Karpas-422 (cell line): ENCODE measurements at regions not wholly inside any gene's neighbourhood (a gene's known extent, or its start where the extent isn't known, plus 50 kb on each side); places are given as distances from the start of the nearest gene placed in this dataset.

Source experiments
- DNase-seq: peaks from one replicate; pipeline ENCODE4 v3.0.0-alpha.2; 2015
- H2AFZ ChIP-seq: fragments of 200-600 bp; sonication (generic); 2 replicates; pipeline ENCODE4 v1.6.1; 2014; ENCODE audit warnings: antibody characterized with exemption, low read length, mixed read lengths
- H3K27ac ChIP-seq: fragments of 200-600 bp; sonication (generic); 2 replicates; pipeline ENCODE4 v1.5.1; 2014; ENCODE audit warnings: mild to moderate bottlenecking, low read length, moderate library complexity
- H3K27me3 ChIP-seq: fragments of 200-600 bp; sonication (generic); 2 replicates; pipeline ENCODE4 v1.6.1; 2014; ENCODE audit warnings: low read length, mixed read lengths
- H3K36me3 ChIP-seq: fragments of 200-600 bp; sonication (generic); 2 replicates; pipeline ENCODE4 v1.6.1; 2014; ENCODE audit warnings: low read length, mixed read lengths; ENCODE audit not compliant: insufficient read depth
- H3K4me1 ChIP-seq: fragments of 200-600 bp; sonication (generic); 2 replicates; pipeline ENCODE4 v1.6.1; 2014; ENCODE audit warnings: mild to moderate bottlenecking, low read length, mixed read lengths
- H3K4me2 ChIP-seq: fragments of 200-600 bp; sonication (generic); 2 replicates; pipeline ENCODE4 v1.6.1; 2014; ENCODE audit warnings: low read length, low read depth, mild to moderate bottlenecking; ENCODE audit not compliant: poor library complexity, severe bottlenecking
- H3K4me3 ChIP-seq: fragments of 200-600 bp; sonication (generic); 2 replicates; pipeline ENCODE4 v1.5.1; 2014; ENCODE audit warnings: mild to moderate bottlenecking, antibody characterized with exemption, low read length, mixed read lengths
- H3K79me2 ChIP-seq: fragments of 200-600 bp; sonication (generic); 2 replicates; pipeline ENCODE4 v1.6.1; 2014; ENCODE audit warnings: mild to moderate bottlenecking, low read length, mixed read lengths
- H3K9ac ChIP-seq: fragments of 200-600 bp; sonication (generic); 2 replicates; pipeline ENCODE4 v1.6.0; 2014; ENCODE audit warnings: low read length
- H3K9me2 ChIP-seq: fragments of 200-600 bp; sonication (generic), shearing (Covaris generic); replicated peaks from 2 replicates; pipeline ENCODE4 v1.6.0; 2014; ENCODE audit warnings: mild to moderate bottlenecking, low read length, moderate library complexity; ENCODE audit not compliant: insufficient read depth
- H3K9me3 ChIP-seq: fragments of 300-700, 200-600 bp; sonication (generic); 2 replicates; pipeline ENCODE4 v1.6.1; 2014; ENCODE audit warnings: low read length, mixed read lengths
- H4K20me1 ChIP-seq: fragments of 200-600 bp; sonication (generic); 2 replicates; pipeline ENCODE4 v1.6.1; 2014; ENCODE audit warnings: mild to moderate bottlenecking, antibody characterized with exemption, low read length, low read depth; ENCODE audit not compliant: insufficient read depth

DNA sequence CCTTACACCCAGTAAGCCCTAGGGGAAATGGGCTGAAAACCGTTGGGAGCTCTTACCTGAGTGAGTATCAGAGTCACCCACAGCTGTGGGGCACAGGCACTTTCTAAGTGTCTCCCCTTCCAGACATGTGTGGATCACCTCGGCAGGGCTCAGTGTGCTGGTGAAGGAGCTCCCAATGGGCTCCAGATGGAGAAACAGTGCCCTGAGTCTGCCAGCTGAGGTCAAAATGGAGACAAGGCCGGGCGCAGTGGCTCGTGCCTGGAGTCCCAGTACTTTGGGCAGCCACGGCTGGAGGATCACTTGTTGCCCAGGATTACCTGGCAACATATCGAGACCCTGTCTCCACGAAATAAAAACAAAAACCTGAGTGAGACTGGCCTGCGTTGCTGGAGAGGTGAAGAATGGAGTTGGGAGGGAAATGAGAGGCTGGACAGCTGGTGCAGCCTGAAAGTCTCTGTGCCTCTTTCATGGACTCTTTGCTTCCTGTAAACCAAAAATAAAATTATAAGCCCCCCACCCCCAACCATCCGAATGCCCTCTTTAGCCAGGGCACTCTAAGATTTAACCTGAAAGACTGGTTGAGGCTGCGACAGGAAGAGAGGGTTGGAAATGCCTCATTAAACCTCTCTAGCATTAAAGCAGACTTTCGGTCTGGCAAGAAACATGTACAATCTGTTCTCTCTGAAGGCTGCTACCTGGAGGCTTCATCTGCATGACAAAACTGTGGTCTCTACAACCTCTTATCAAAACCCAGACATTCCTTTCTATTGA, 111.8 kb downstream of the SNX19 start:
- Histone ChIP-seq H3K79me2 (no peaks in the 10 kb centered on the region), H3K36me3 (no peaks in the 10 kb centered on the region), H3K9ac (no peak overlapping the region), H3K27ac (no peak overlapping the region), H2AFZ (no peak overlapping the region), H4K20me1 (no peaks in the 10 kb centered on the region), H3K9me2 (no peaks in the 10 kb centered on the region), H3K9me3 (no peaks in the 10 kb centered on the region), H3K27me3 (no peaks in the 10 kb centered on the region), H3K4me1 (peaks cover 14% of the 10 kb centered on the region), H3K4me2 (no peak overlapping the region), H3K4me3 (no peak overlapping the region)
- no peak for DNase-seq

DNA sequence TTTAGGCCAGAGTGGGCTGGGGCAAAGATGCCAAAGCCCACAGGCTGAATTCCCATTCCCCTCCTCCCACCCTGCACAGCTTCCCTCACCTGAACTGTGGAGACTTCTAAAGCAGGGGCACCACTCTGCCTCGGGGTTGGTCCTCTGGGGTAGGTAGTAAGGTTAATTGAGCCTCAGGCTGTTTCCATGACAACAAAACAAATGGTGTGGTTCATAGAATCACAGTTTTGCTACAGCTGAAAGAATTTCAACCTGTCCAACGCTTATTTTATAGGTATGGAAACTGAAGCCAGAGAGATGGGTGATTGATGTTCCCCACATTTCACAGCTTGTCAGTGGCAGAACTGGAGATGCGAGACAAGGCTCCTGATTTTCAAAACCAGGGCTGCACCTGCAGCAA, 109.5 kb downstream of the SNX19 start:
- H3K4me1 ChIP-seq = peaks cover 14% of the 10 kb centered on the region
- H3K9ac ChIP-seq = no peak overlapping the region
- no peaks in the 10 kb centered on the region for H4K20me1 ChIP-seq
- DNase-seq = peak; percentile 52
- H3K79me2 ChIP-seq = no peaks in the 10 kb centered on the region
- no peak overlapping the region for H3K27ac ChIP-seq
- peak overlapping the region; percentile 29 for H3K4me2 ChIP-seq
- no peaks in the 10 kb centered on the region for H3K27me3 ChIP-seq
- no peaks in the 10 kb centered on the region for H3K9me2 ChIP-seq
- H3K9me3 ChIP-seq = no peaks in the 10 kb centered on the region
- no peak overlapping the region for H2AFZ ChIP-seq
- no peak overlapping the region for H3K4me3 ChIP-seq
- H3K36me3 ChIP-seq = no peaks in the 10 kb centered on the region

DNA sequence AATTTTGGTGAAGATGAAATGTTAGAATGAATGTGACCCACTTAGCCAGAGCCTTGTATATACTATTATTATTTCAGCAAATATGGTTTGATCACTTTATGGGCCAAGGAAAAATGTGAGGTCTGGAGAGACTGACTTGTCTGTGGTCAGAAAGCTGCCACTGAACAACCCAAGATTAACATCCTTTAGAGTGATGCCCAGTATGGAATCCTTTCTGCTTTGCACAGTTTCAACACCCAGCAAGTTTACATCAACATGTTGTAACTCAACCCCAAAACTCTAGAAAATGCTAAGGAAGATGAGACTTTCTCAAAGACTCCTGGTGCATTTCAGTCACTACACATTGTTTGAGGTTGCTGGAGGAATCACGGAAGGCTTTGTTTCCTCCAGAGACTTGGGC, 107.7 kb downstream of the SNX19 start:
- Histone ChIP-seq H2AFZ (no peak overlapping the region), H3K36me3 (no peaks in the 10 kb centered on the region), H3K9me2 (no peaks in the 10 kb centered on the region), H3K4me2 (no peak overlapping the region), H3K27ac (no peak overlapping the region), H3K4me3 (no peak overlapping the region), H3K4me1 (peaks cover 14% of the 10 kb centered on the region), H3K27me3 (no peaks in the 10 kb centered on the region), H3K9ac (no peak overlapping the region), H3K9me3 (no peaks in the 10 kb centered on the region), H3K79me2 (no peaks in the 10 kb centered on the region), H4K20me1 (no peaks in the 10 kb centered on the region)
- DNase-seq = no peak

DNA sequence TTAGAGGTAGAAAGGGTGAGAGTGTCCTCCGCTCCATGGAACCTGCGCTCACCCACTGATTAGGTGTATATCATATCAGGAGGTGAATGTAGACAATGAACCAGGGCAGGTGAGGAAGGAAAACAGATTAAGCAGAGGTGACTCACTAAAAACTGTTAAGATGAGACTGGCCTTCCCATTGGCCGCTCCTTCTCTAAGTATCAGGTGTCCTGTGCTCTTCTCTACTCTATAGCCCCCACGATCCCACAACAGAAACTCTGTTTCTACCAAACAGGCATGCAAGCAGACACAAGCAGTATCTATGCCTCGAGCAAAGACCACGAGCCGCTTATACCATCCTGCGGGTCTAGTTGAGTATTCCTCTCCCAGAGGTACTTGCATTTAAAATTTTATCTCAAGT, 103.1 kb downstream of the SNX19 start:
- Histone ChIP-seq H4K20me1 (no peaks in the 10 kb centered on the region), H3K9ac (no peak overlapping the region), H3K4me1 (no peaks in the 10 kb centered on the region), H2AFZ (no peak overlapping the region), H3K9me3 (no peaks in the 10 kb centered on the region), H3K79me2 (no peaks in the 10 kb centered on the region), H3K4me3 (no peak overlapping the region), H3K27me3 (no peaks in the 10 kb centered on the region), H3K9me2 (no peaks in the 10 kb centered on the region), H3K27ac (no peak overlapping the region), H3K36me3 (no peaks in the 10 kb centered on the region), H3K4me2 (no peak overlapping the region)
- no peak for DNase-seq

DNA sequence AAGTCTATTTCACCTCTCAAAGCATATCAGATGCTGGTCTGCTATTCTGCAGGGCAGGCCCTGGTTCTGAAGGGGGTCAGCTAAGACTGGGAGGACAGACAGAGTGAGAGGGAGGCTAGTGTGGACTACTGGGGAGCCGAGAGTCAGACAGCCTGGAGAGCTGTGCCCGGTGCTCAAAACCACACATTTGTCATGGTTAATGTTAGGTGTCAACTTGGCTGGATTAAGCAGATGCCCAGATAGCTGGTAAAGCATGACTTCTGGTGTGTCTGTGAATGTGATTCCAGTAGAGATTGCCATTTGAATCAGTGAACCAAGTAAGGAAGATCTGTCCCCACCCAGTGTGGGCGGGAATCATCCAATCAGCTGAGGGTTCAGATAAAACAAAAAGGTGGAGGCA, 102.6 kb downstream of the SNX19 start:
- Histone ChIP-seq H3K9me2 (no peaks in the 10 kb centered on the region), H3K4me1 (no peaks in the 10 kb centered on the region), H2AFZ (no peak overlapping the region), H3K4me3 (no peak overlapping the region), H3K9me3 (no peaks in the 10 kb centered on the region), H4K20me1 (no peaks in the 10 kb centered on the region), H3K27ac (no peak overlapping the region), H3K27me3 (no peaks in the 10 kb centered on the region), H3K36me3 (no peaks in the 10 kb centered on the region), H3K9ac (no peak overlapping the region), H3K4me2 (no peak overlapping the region), H3K79me2 (no peaks in the 10 kb centered on the region)
- no peak for DNase-seq

DNA sequence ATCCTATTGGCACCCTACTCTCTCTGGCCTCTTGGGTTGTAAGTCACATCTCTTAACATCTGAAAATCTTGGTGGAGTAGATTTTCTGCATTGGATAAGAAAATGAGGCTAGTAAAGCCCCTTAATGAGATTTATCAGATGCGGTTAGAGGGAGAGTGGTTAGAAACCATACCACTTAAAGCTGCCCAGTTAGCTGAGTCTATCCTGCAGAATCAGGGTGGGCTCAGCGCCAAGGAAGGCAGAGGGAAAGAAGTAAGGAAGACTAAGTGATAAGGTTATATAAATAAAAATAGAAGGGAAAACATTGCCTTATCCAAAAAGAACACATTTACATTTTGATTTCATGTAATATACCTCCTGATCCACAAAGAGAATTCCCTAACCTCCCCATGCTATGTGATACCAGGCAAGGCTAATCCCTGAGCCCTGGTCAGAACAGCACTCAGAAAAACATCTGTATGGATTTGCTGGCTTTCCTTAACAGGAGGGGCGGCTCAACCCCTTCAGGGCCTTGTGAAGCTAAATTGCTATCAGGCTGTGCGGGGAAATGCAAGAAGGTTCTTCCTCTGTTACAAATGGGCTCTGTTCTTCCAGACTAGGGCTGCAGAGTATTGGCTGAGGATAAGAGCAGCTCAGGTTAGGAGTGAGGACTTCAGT, 101.7 kb downstream of the SNX19 start:
- Histone ChIP-seq H3K27me3 (no peaks in the 10 kb centered on the region), H3K9me2 (no peaks in the 10 kb centered on the region), H3K4me3 (no peak overlapping the region), H3K27ac (no peak overlapping the region), H4K20me1 (no peaks in the 10 kb centered on the region), H3K4me1 (no peaks in the 10 kb centered on the region), H3K79me2 (no peaks in the 10 kb centered on the region), H3K9me3 (no peaks in the 10 kb centered on the region), H3K9ac (no peak overlapping the region), H3K36me3 (no peaks in the 10 kb centered on the region), H3K4me2 (no peak overlapping the region), H2AFZ (no peak overlapping the region)
- DNase-seq = no peak

DNA sequence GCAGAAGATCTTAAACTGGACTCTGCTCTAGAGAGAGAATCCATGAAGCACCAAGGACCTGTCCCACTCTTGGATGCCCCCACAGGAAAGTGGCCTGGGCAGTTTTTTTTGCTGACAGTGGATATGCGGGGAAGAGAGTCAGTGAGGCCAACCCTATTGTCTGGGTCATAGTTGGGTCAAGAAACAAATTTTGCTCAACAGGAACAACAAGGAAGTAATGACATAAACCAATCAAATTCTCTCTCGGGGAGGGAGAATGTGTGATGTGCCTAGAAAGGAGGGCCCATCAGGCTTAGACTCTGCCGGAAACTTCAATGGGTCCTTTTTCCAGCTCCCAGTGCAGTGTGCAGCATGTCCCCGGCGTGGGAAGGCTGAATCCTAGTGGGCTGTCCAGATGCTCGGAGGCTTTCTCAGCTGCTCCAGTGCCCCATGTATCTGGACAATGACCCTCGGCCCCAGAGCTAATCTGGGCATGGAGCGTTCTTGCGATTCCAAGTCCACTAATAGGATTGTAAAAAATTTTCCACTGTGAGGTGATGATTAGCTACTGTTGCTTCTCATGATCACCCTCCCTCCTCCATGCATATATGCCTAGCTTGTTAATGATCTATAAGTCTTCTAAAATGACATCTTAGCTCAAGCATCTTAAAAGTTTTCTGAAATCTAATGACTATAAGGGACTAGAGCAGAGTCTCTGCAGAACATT, 101.0 kb downstream of the SNX19 start:
- Histone ChIP-seq H2AFZ (no peak overlapping the region), H3K9ac (no peak overlapping the region), H3K79me2 (no peaks in the 10 kb centered on the region), H3K36me3 (no peaks in the 10 kb centered on the region), H4K20me1 (no peaks in the 10 kb centered on the region), H3K4me3 (no peak overlapping the region), H3K4me1 (no peaks in the 10 kb centered on the region), H3K4me2 (no peak overlapping the region), H3K27ac (no peak overlapping the region), H3K27me3 (no peaks in the 10 kb centered on the region), H3K9me3 (no peaks in the 10 kb centered on the region), H3K9me2 (no peaks in the 10 kb centered on the region)
- DNase-seq = no peak

DNA sequence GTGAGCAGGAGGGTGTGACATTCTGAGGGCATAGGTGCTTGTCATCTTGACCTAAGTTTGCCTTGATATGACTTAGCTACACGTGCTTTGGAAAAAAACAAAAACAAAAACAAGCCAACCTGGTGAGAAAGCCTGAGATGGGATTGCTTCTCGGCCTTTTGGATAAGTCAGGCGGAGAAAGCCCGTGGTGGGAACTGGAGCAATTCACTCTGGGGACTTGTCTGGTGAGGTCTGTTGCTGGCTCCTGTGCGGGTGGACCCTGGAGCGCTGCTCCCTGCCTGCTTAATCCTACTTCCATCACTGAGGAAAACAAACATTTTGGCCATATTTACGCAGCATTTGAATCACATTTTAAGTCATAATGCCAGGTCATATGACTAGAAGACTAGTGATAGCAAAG, 100.3 kb downstream of the SNX19 start:
- H3K9ac ChIP-seq = no peak overlapping the region
- H3K27ac ChIP-seq = no peak overlapping the region

More for the DNA sequence above, 100.3 kb downstream of the SNX19 start:
- no peak for DNase-seq
- Histone ChIP-seq H3K4me3 (no peak overlapping the region), H3K4me2 (no peak overlapping the region), H3K9me2 (no peaks in the 10 kb centered on the region), H4K20me1 (no peaks in the 10 kb centered on the region), H2AFZ (no peak overlapping the region), H3K4me1 (no peaks in the 10 kb centered on the region), H3K9me3 (no peaks in the 10 kb centered on the region), H3K36me3 (no peaks in the 10 kb centered on the region), H3K27me3 (no peaks in the 10 kb centered on the region), H3K79me2 (no peaks in the 10 kb centered on the region)
